A204.1 (cell line): ENCODE measurements at regions not wholly inside any gene's neighbourhood (a gene's known extent, or its start where the extent isn't known, plus 50 kb on each side); places are given as distances from the start of the nearest gene placed in this dataset.
"Not testable (repeated sequence)": the region's sequence is repeated elsewhere in the genome, so short reads cannot be mapped to it uniquely, and the experiment has no call there.

Source experiments
- FAIRE-seq: peaks from 2 replicates; lab custom pipeline; 2012; peaks lifted over from hg19 to GRCh38; lab: Jason Lieb, UNC

GRCh38 chrX:129361576-129361975, 161.7 kb downstream of the SMARCA1 start:
- FAIRE-seq: no peak

DNA sequence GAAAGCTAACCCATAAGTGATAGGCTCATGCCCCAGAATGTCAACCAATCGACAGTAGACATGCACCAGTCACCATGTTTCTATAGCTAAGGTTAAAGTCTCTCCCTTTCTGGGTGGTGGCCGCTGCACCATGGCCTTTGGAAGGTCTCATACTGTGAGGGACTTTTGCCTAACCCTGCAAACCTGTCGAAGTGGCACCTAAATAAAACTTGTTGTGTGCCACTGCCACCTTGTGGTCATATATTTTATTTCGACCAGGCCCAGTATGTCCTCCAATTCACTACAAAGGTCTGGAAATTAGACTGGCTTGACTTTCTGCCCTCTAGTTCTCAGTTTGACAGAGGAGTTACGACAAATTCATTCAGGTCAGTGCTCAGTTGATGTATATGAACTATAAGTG, 163.1 kb downstream of the SMARCA1 start:
- FAIRE-seq: peak; percentile 9

DNA sequence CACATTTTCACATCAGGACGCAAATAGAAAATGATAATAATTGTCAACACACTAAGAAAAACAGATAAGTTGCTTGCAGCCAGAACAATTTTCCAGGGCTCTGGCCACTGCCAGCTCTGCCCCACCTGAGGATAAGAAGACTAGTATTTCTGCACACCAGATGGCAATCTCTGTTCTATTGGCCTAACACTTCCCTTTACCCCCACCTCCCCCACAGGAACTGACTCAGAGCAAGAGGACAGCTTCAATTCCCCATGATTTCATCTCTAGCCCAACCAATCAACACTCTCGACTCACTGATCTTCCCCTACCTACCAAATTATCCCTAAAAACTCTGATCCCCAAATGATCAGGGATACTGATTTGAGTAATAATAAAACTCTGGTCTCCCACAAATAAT, 164.0 kb downstream of the SMARCA1 start:
- no peak for FAIRE-seq

DNA sequence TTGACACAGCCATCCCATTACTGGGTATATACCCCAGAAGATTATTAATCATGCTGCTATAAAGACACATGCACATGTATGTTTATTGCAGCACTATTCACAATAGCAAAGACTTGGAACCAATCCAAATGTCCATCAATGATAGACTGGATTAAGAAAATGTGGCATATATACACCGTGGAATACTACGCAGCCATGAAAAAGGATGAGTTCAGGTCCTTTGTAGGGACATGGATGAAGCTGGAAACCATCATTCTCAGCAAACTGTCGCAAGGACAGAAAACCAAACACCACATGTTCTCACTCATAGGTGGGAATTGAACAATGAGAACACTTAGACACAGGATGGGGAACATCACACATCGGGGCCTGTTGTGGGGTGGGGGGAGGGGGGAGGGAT, 165.9 kb downstream of the SMARCA1 start:
- FAIRE-seq: not testable (repeated sequence)

GRCh38 chrX:129347291-129347690, 176.0 kb downstream of the SMARCA1 start:
- no peak for FAIRE-seq

DNA sequence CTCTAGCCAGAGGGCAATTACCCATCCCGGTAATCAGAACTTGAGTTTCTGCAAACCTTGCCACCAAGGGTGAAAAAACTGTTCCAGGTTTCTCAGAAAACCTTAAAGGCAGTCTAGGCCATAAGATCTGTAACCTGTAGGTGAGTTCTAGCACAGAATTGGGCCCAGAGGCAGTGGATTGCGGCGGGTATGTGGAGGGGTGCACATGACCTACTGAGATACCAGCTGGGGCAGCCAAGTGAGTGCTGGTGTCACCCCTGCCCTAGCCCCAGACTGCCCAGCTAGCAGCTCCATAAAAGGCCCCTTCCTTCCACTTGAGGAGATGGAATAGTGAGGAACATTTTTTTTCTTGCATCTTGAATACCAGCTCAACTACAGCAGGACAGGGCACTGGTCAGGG, 176.7 kb downstream of the SMARCA1 start:
- FAIRE-seq: no peak

GRCh38 chrX:129337264-129337663, 186.0 kb downstream of the SMARCA1 start:
- FAIRE-seq: not testable (repeated sequence)

- FAIRE-seq: no peak
These were observed 200.2 kb downstream of the SMARCA1 start for GRCh38 chrX:129323115-129323514.

GRCh38 chrX:129318375-129318774, 204.9 kb downstream of the SMARCA1 start:
- FAIRE-seq: peak; percentile 76

- no peak for FAIRE-seq
These were observed 206.8 kb downstream of the SMARCA1 start for GRCh38 chrX:129316461-129316860.

DNA sequence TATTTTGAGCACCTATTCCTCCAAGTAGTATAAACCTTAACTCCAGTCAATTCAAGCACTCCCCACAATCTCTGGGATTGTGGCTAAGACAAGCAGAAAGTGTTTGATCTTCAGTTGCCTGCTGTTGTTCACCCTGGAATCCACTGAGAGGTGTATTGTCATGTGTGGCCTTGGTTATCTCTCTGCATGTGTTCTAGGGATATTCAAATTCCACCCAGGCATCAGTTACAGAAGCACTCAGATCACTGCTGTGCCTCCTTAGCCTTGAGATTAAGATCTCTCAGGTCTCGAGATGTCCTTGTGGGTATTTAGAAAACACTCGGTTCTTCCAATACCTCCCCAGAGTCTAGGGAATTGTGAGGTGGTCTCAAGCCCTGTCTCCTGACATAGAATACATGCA, 213.3 kb downstream of the SMARCA1 start:
- FAIRE-seq: no peak

DNA sequence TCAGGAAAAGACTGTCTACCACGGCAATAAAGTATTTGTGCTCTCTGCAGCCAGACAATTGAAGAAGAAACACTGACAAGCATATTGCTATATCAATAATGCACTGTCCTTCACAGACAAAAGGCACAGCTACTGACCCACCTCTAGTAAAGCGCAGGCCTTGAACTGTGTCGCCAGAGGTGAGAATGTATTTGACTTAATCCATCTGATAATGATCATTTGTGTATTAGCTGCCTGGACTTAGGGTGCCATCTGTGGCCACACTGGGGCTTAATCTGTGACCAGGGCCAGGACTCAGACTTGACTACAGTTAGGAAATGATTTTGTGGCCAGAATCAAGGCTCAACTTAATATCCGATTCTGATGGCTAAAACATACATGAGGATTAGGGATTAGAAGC, 260.4 kb downstream of the SMARCA1 start:
- no peak for FAIRE-seq

GRCh38 chrX:129255516-129255915, 267.8 kb downstream of the SMARCA1 start:
- not testable (repeated sequence) for FAIRE-seq

GRCh38 chrX:129249563-129249962, 273.7 kb downstream of the SMARCA1 start:
- FAIRE-seq: no peak

- FAIRE-seq: no peak
These were observed 275.6 kb downstream of the SMARCA1 start for GRCh38 chrX:129247642-129248041.

DNA sequence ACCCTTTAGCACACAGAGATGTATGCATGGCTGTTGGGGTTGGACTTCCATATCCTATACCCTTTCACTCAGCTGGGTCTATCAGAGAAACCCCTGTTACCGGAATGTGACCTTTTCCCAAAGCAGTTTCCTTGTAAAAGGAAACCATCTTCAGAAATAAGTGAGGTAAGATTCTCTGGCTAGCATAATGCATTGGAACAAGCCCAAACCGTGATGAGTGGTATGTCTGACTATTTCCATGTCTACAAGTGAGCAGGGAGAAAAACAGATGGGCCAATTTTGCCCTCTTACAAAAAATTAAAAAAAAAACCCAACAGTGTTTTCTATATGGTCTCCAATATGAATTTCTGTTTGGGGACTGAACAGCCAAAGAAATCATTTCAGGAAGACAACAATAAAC, 283.9 kb downstream of the SMARCA1 start:
- FAIRE-seq: no peak

GRCh38 chrX:129238011-129238410, 285.3 kb downstream of the SMARCA1 start:
- no peak for FAIRE-seq

DNA sequence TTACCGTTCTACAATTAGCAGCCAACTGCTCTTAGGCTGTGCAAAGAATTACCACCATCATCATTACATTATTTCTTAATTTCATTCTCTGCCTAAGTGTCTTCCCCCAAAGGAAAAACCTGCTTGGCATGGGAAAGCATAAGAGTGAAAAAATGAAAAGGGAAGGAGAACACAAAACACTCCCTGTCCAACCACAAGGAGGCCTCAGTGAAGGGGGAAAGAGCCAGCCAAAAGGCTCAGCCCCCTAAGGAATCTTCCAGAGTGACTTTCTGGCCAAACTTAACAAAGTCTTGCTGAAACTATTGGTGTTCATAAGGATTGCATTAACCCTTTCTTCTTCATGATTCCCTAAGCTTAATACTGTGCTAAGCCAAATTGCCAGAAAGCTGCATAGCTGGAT, 287.4 kb downstream of the SMARCA1 start:
- no peak for FAIRE-seq

DNA sequence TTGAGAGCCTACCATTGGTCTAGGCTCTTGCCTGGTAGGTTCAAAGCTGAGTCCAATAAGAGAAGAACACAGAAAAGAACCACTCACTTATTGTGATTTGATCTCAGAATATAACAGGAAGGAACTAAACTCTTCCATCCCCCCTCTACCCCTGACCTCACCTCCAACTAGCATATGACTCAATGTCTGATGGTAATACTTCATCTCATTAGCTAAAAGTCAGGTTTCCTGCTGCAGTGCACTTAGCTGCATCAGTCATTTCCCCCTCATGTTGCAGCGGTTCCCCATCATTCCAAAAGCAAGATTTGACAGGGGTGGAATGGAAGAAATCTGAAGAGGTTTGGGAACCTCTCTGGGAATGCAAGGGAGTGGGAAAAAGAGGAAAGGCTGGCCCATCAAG, 289.5 kb downstream of the SMARCA1 start:
- FAIRE-seq: no peak

GRCh38 chrX:129230850-129231512, 292.3 kb downstream of the SMARCA1 start:
- no peak for FAIRE-seq

GRCh38 chrX:129230168-129230567, 293.1 kb downstream of the SMARCA1 start:
- no peak for FAIRE-seq

GRCh38 chrX:129227366-129227765, 295.9 kb downstream of the SMARCA1 start:
- no peak for FAIRE-seq

DNA sequence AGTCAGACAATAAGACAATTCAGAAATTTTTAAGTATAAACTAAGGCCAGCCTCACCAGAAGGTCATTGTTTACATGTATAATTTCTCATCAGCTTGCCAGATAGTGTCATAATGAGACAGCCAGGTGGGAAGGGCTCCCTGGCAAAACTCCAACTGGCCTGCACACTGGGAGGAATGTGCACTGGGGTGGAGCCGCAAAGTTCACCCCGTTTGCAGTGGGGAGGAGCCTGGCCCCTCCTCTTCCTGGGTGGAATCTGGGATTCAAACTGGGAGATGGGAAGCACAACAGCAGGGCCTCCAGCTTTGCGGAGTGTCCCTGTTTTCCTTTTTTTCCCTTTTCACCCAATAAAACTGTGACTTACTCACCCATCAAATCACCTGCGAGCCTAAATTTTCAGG, 329.9 kb downstream of the SMARCA1 start:
- no peak for FAIRE-seq

GRCh38 chrX:129188231-129188630, 335.1 kb downstream of the SMARCA1 start:
- FAIRE-seq: no peak

DNA sequence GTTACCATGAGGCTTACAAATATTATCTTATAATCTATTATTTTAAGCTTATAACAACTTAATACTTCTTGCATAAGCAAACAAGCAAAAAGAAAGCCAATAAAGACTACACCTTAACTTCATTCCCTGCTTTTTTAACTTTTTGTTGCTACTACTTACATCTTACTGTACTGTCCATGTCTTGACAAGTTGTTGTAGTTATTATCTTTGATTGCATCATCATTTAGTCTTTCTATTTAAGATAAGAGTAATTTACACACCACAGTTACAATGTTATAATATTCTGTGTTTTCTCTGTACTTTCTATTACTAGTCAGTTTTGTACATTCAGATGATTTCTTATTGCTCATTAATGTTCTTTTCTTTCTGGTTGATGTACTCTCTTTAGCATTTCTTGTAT, 346.6 kb downstream of the SMARCA1 start:
- FAIRE-seq: peak; percentile 37
